Stimulated activated CD8-positive, alpha-beta memory T cell treated with anti-CD3 and anti-CD28 coated beads, Interleukin-2, amount 100 ng/mL, for 1 hour (primary cell): ENCODE measurements at regions not wholly inside any gene's neighbourhood (a gene's known extent, or its start where the extent isn't known, plus 50 kb on each side); places are given as distances from the start of the nearest gene placed in this dataset.

ENCODE experiments used
- DNase-seq, 2 donors: peaks; one replicate each; pipeline ENCODE4 v3.0.0-alpha.2; 2020; ENCODE audit warnings: low read depth in 2 of 2

- DNase-seq, result no peak
Observed at GRCh38 chr5:110354915-110355644, 371.4 kb downstream of the TMEM232 start.

GRCh38 chr5:110356677-110357076 is 369.8 kb downstream of the TMEM232 start:
- DNase-seq, result no peak

GRCh38 chr5:110359221-110359620 is 367.2 kb downstream of the TMEM232 start:
- DNase-seq, result no peak

- no peak for DNase-seq
Observed at GRCh38 chr5:110361471-110361870, 365.0 kb downstream of the TMEM232 start.

DNA sequence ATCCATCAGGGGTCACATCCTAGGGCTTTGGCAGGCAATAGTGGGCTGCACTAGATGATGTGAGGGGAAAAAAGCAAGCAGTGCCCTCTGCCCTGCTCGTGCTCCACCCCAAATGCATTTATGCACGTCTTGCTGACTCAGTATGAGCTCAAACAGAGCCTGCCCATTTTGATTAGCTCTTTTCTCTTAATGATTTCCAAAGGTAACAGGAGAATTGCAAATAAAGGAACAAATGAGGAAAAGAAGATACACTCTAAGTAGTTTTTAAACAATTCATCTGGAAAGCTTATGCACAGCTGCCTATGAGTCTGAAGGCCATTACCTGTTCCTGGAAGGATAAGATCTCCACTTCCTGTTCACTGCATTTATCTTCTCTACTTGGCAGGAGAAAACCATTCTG is 364.2 kb downstream of the TMEM232 start:
- no peak for DNase-seq

- no peak for DNase-seq
Observed at GRCh38 chr5:110366716-110367115, 359.8 kb downstream of the TMEM232 start.
